ENCODE measurements at regions not wholly inside any gene's neighbourhood (a gene's known extent, or its start where the extent isn't known, plus 50 kb on each side); places are given as distances from the start of the nearest gene placed in this dataset.

DNA sequence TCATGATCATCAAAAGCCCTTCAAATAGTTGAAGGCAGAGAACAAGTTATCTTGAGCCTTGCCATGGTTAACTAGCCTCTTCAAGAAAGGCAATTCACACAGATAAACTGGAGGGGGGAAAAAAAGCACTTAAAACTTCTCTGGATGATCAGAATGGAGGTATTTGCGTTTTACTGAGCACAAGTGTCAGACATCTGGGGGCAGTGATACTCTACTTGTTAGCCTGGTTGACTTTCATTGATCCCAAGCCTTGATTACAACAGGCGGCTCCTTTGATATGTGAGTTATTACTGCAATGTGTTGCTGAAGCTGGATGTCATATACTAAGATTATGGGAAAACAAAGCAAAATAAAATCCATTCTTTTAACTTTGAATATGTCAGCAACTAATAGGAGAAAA is 155.0 kb upstream of the HS3ST3A1 start:
- Histone ChIP-seq H3K23ac (ENCODE audit: insufficient read length) (no peak overlapping the region), H3K79me2 (ENCODE audit: control insufficient read depth in 1 of 2, insufficient read depth in 2 of 2, low read length in 2 of 2) (no peaks in the 10 kb centered on the region), H4K20me1 (replicated peaks in 1 of 2; ENCODE audit: control insufficient read depth in 1 of 2, insufficient read depth in 2 of 2, low read length in 2 of 2) (no peaks in the 10 kb centered on the region), H2BK120ac (replicated peaks; ENCODE audit: low read depth, low read length) (no peak overlapping the region), H3K9ac (replicated peaks in 1 of 4; ENCODE audit: extremely low read depth in 1 of 4, low read depth in 3 of 4, low read length in 3 of 4) (no peak overlapping the region), H3K18ac (ENCODE audit: extremely low read depth, low read length) (no peak overlapping the region), H3K79me1 (ENCODE audit: low read depth, low read length) (no peaks in the 10 kb centered on the region), H3K36me3 (ENCODE audit: control insufficient read depth in 2 of 4, insufficient read depth in 4 of 4, low read length in 3 of 4) (no peaks in the 10 kb centered on the region), H2AK5ac (ENCODE audit: low read depth, low read length) (no peak overlapping the region), H3K27ac (ENCODE audit: low read depth, low read length) (no peak overlapping the region), H3K4ac (replicated peaks; ENCODE audit: insufficient read length, low read depth, low read length) (no peak overlapping the region), H3K4me2 (ENCODE audit: insufficient read depth in 1 of 2, low read depth in 2 of 2, low read length in 2 of 2) (no peak overlapping the region), H3K56ac (replicated peaks; ENCODE audit: insufficient read length, low read depth, low read length) (no peak overlapping the region), H2AFZ (ENCODE audit: low read length) (no peak overlapping the region), H4K5ac (ENCODE audit: insufficient read length, low read depth, low read length) (no peak overlapping the region), H4K91ac (replicated peaks; ENCODE audit: insufficient read length, low read length) (no peak overlapping the region), H3K4me1 (replicated peaks in 1 of 4; ENCODE audit: control insufficient read depth in 3 of 4, insufficient read depth in 4 of 4, low read length in 3 of 4) (peaks cover 0 to 3% (median 1%) of the 10 kb centered on the region in 4 experiments; a peak in 2 of 7 replicates), H4K8ac (ENCODE audit: extremely low read depth, insufficient read depth, low read length) (no peak overlapping the region), H3K23me2 (ENCODE audit: low read depth, low read length) (no peaks in the 10 kb centered on the region), H2BK15ac (ENCODE audit: low read length) (no peak overlapping the region), H2BK5ac (ENCODE audit: low read depth, low read length) (no peak overlapping the region), H3K9me3 (ENCODE audit: insufficient read depth in 2 of 2, low read depth in 1 of 2, low read length in 1 of 2) (no peaks in the 10 kb centered on the region), H3K4me3 (ENCODE audit: extremely low read depth in 1 of 4, insufficient read depth in 2 of 4, low read depth in 3 of 4, low read length in 4 of 4) (no peak overlapping the region), H3K27me3 (replicated peaks in 1 of 4; ENCODE audit: control insufficient read depth in 3 of 4, extremely low read depth in 1 of 4, insufficient read depth in 3 of 4, low read length in 3 of 4) (no peaks in the 10 kb centered on the region), H2BK12ac (ENCODE audit: low read depth, low read length) (no peak overlapping the region), H2BK20ac (ENCODE audit: low read length) (no peak overlapping the region), H3K14ac (ENCODE audit: insufficient read length) (no peak overlapping the region)
- CTCF ChIA-PET (ENCODE audit: partially characterized antibody) = no interaction called here
- no peak for DNase-seq (ENCODE audit: low read depth in 1 of 2, low spot score in 2 of 2)
- POLR2A ChIA-PET (ENCODE audit: partially characterized antibody) = no interaction called here
- no peak for TF ChIP-seq SP4 (IDR thresholded peaks at IDR 0.05; ENCODE audit: low read length)
- TF ChIP-seq RAD21 (IDR thresholded peaks at IDR 0.05 in 1 of 2, conservative IDR thresholded peaks at IDR 0.05 in 1 of 2; ENCODE audit: low read depth in 2 of 2, low read length in 2 of 2) = peak in 1 of 2 experiments; percentile 19; a peak in 1 of 4 replicates
- WGBS, 2 experiments (ENCODE audit: extremely low coverage in 1 of 2, insufficient coverage in 1 of 2, insufficient read length in 1 of 2, insufficient replicate concordance in 2 of 2, low coverage in 1 of 2, low lambda C conversion rate in 2 of 2, missing lambda C conversion rate in 1 of 2) = 88% methylated on average over 2 of the region's 2 CpGs; no CpG with 5 or more reads in 1 of the 2 experiments
- no peak for FAIRE-seq

Measured in H1 (cell line).